ENCODE measurements at regions not wholly inside any gene's neighbourhood (a gene's known extent, or its start where the extent isn't known, plus 50 kb on each side); places are given as distances from the start of the nearest gene placed in this dataset.

DNA sequence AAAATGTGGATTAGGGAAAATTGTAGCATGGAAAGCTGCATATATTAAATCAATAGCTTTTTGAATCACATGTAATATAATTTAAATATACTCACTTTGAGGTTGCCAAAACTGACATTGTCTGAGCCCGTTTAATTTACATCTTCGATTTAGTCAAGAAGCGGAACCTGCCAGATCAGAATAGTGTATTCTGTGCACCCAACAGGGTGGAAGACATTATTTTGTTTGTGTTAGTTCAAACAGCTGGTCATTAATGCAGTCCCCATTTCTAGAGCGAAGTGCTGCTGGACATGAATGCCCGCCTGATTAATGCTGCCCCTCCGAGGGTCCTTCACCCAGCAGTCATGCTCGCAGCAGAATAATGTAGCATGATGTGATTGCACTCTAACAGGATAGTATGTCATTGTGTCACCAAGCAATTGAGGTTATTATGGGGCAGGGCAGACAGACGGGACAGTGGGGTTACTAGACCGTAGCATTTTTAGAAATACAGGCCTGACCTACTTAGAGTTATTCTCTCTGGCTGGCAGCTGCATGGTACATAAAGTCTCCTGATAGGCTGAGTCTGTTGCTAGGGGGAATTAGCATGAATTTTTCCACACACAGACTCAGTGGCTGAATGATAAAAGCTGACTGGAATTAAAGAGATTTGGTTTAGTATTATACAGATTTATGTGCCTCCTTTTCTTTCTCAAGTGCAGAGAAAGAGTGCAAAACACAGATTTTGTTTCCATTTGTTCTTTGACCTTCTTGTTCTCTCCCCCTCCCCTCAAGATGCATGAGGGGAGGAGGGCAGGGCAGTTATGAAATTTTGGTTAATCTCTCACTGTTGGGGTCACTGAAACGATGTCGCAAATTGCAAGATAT is 147.1 kb downstream of the PRL start:
- peak in 1 of 2 donors; percentile 10 for TF ChIP-seq POLR2A (IDR thresholded peaks at IDR 0.05)
- TF ChIP-seq, protein P1, sequence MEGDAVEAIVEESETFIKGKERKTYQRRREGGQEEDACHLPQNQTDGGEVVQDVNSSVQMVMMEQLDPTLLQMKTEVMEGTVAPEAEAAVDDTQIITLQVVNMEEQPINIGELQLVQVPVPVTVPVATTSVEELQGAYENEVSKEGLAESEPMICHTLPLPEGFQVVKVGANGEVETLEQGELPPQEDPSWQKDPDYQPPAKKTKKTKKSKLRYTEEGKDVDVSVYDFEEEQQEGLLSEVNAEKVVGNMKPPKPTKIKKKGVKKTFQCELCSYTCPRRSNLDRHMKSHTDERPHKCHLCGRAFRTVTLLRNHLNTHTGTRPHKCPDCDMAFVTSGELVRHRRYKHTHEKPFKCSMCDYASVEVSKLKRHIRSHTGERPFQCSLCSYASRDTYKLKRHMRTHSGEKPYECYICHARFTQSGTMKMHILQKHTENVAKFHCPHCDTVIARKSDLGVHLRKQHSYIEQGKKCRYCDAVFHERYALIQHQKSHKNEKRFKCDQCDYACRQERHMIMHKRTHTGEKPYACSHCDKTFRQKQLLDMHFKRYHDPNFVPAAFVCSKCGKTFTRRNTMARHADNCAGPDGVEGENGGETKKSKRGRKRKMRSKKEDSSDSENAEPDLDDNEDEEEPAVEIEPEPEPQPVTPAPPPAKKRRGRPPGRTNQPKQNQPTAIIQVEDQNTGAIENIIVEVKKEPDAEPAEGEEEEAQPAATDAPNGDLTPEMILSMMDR (IDR thresholded peaks at IDR 0.05): no peak

All from adrenal gland (tissue), 5 donors.